C4-2B (cell line): ENCODE measurements at regions not wholly inside any gene's neighbourhood (a gene's known extent, or its start where the extent isn't known, plus 50 kb on each side); places are given as distances from the start of the nearest gene placed in this dataset.
"Not testable (repeated sequence)": the region's sequence is repeated elsewhere in the genome, so short reads cannot be mapped to it uniquely, and the experiment has no call there.

Source experiments
- H3K27ac ChIP-seq: fragments of 450-650 bp; 2 replicates; pipeline ENCODE4 v1.5.1; 2017
- CTCF ChIP-seq: fragments of 450-650 bp; conservative IDR thresholded peaks from 2 replicates; pipeline ENCODE4 v1.5.1; 2017; ENCODE audit warnings: mild to moderate bottlenecking
- ZFX ChIP-seq: fragments of 450-650 bp; IDR thresholded peaks from 2 replicates; pipeline ENCODE4 v1.6.1; 2017

- no peak overlapping the region for H3K27ac ChIP-seq
- TF ChIP-seq CTCF: no peak
- TF ChIP-seq ZFX: no peak
Observed at GRCh38 chr10:107969936-107970335, 805.4 kb upstream of the SORCS1 start.

GRCh38 chr10:107966826-107967225 is 802.3 kb upstream of the SORCS1 start:
- H3K27ac ChIP-seq: no peak overlapping the region
- TF ChIP-seq CTCF (no peak), ZFX (no peak)

- TF ChIP-seq ZFX: no peak
- TF ChIP-seq CTCF: no peak
- no peak overlapping the region for H3K27ac ChIP-seq
Observed at GRCh38 chr10:107952649-107953556, 788.4 kb upstream of the SORCS1 start.

- not testable (repeated sequence) for H3K27ac ChIP-seq
Observed at GRCh38 chr10:107950411-107951062, 786.0 kb upstream of the SORCS1 start.

- TF ChIP-seq CTCF (no peak), ZFX (no peak)
- H3K27ac ChIP-seq: no peak overlapping the region
Observed at GRCh38 chr10:107942826-107943225, 778.3 kb upstream of the SORCS1 start.

- H3K27ac ChIP-seq: no peak overlapping the region
- no peak for TF ChIP-seq CTCF
- TF ChIP-seq ZFX: no peak
Observed at GRCh38 chr10:107933076-107933475, 768.6 kb upstream of the SORCS1 start.

- H3K27ac ChIP-seq: no peak overlapping the region
- no peak for TF ChIP-seq ZFX
- no peak for TF ChIP-seq CTCF
Observed at GRCh38 chr10:107931808-107932207, 767.3 kb upstream of the SORCS1 start.

- TF ChIP-seq ZFX: no peak
- TF ChIP-seq CTCF: no peak
- H3K27ac ChIP-seq: no peak overlapping the region
Observed at GRCh38 chr10:107930037-107930436, 765.5 kb upstream of the SORCS1 start.
